Neural progenitor cell (in vitro differentiated cells): ENCODE measurements at regions not wholly inside any gene's neighbourhood (a gene's known extent, or its start where the extent isn't known, plus 50 kb on each side); places are given as distances from the start of the nearest gene placed in this dataset.

Experiments used
- DNase-seq: peaks from one replicate; pipeline ENCODE4 v3.0.0-alpha.2; 2016; ENCODE audit warnings: low spot score
- H2AFZ ChIP-seq: fragments of 200-600 bp; sonication (generic); replicated peaks from 2 replicates; pipeline ENCODE4 v1.6.1; 2016; ENCODE audit warnings: antibody characterized with exemption
- H3F3A ChIP-seq: fragments of 200-600 bp; sonication (generic); 2 replicates; pipeline ENCODE4 v1.6.1; 2016; ENCODE audit warnings: antibody characterized with exemption, low read depth
- H3K27ac ChIP-seq: fragments of 200-600 bp; sonication (generic); 2 replicates; pipeline ENCODE4 v1.5.1; 2016; ENCODE audit warnings: mild to moderate bottlenecking
- H3K27me3 ChIP-seq: fragments of 200-600 bp; sonication (generic); 2 replicates; pipeline ENCODE4 v1.6.1; 2016; ENCODE audit warnings: mild to moderate bottlenecking, moderate library complexity
- H3K36me3 ChIP-seq: fragments of 200-600 bp; sonication (generic); 2 replicates; pipeline ENCODE4 v1.5.1; 2016
- H3K4me1 ChIP-seq: fragments of 200-600 bp; sonication (generic); 2 replicates; pipeline ENCODE4 v1.6.1; 2016; ENCODE audit warnings: mixed run types
- H3K4me2 ChIP-seq: fragments of 200-600 bp; sonication (generic); 2 replicates; pipeline ENCODE4 v1.6.1; 2016
- H3K4me3 ChIP-seq: fragments of 200-600 bp; sonication (generic); 2 replicates; pipeline ENCODE4 v1.5.1; 2016
- H3K79me2 ChIP-seq: fragments of 200-600 bp; sonication (generic); 2 replicates; pipeline ENCODE4 v1.6.1; 2016; ENCODE audit warnings: low read depth
- H3K9ac ChIP-seq: fragments of 200-600 bp; sonication (generic); 2 replicates; pipeline ENCODE4 v1.6.1; 2016
- H3K9me3 ChIP-seq: fragments of 200-600 bp; sonication (generic); 2 replicates; pipeline ENCODE4 v1.5.1; 2016; ENCODE audit warnings: low read depth
- H4K20me1 ChIP-seq: fragments of 200-600 bp; sonication (generic); 2 replicates; pipeline ENCODE4 v1.6.1; 2016; ENCODE audit warnings: low read depth
- H3K27ac Mint-ChIP-seq: 3 replicates; pipeline ENCODE4 v1.8.0; 2021; ENCODE audit warnings: mixed read lengths
- H3K27me3 Mint-ChIP-seq: 2 replicates; pipeline ENCODE4 v1.8.0; 2022; ENCODE audit warnings: low read depth, mild to moderate bottlenecking, inconsistent platforms, moderate library complexity, mixed read lengths; ENCODE audit not compliant: insufficient read depth
- H3K36me3 Mint-ChIP-seq: 3 replicates; pipeline ENCODE4 v1.8.0; 2021; ENCODE audit warnings: mixed read lengths
- H3K4me1 Mint-ChIP-seq: 3 replicates; pipeline ENCODE4 v1.8.0; 2021; ENCODE audit warnings: mixed read lengths
- H3K4me3 Mint-ChIP-seq: 3 replicates; pipeline ENCODE4 v1.8.0; 2021; ENCODE audit warnings: mild to moderate bottlenecking, moderate library complexity, mixed read lengths
- H3K9me3 Mint-ChIP-seq: 3 replicates; pipeline ENCODE4 v1.8.0; 2020; ENCODE audit warnings: mixed read lengths
- CTCF ChIP-seq: fragments of 200-600 bp; sonication (generic); IDR thresholded peaks from 2 replicates; pipeline ENCODE4 v1.5.1; 2017; ENCODE audit warnings: antibody characterized with exemption, mild to moderate bottlenecking
- EZH2 ChIP-seq: fragments of 200-600 bp; sonication (generic); IDR thresholded peaks from 2 replicates; pipeline ENCODE4 v1.6.1; 2017; ENCODE audit warnings: antibody characterized with exemption, mild to moderate bottlenecking, moderate library complexity
- EZH2phosphoT487 ChIP-seq: fragments of 200-600 bp; sonication (generic); IDR thresholded peaks from 2 replicates; pipeline ENCODE4 v1.6.1; 2017; ENCODE audit warnings: antibody characterized with exemption

- Mint-ChIP-seq H3K4me1 (peaks cover 17% of the 10 kb centered on the region), H3K27me3 (peaks cover 3% of the 10 kb centered on the region), H3K9me3 (peaks cover 2% of the 10 kb centered on the region), H3K36me3 (no peaks in the 10 kb centered on the region), H3K4me3 (no peak overlapping the region), H3K27ac (peak overlapping the region; percentile 3)
- no peak overlapping the region for H3K9ac ChIP-seq
- H4K20me1 ChIP-seq: no peaks in the 10 kb centered on the region
- peaks cover 13% of the 10 kb centered on the region for H3K4me1 ChIP-seq
- DNase-seq: peak; percentile 15
- no peaks in the 10 kb centered on the region for H3K9me3 ChIP-seq
- H3K4me3 ChIP-seq: no peak overlapping the region
- no peaks in the 10 kb centered on the region for H3K36me3 ChIP-seq
- TF ChIP-seq CTCF (no peak), EZH2 (no peak), EZH2phosphoT487 (no peak)
- no peak overlapping the region for H2AFZ ChIP-seq
- no peaks in the 10 kb centered on the region for H3K79me2 ChIP-seq
- no peak overlapping the region for H3K27ac ChIP-seq
- H3K27me3 ChIP-seq: no peaks in the 10 kb centered on the region
- no peaks in the 10 kb centered on the region for H3F3A ChIP-seq
- H3K4me2 ChIP-seq: no peak overlapping the region
These were observed 143.6 kb upstream of the TMEM170B start for GRCh38 chr6:11393713-11394627.

- H3K79me2 ChIP-seq: no peaks in the 10 kb centered on the region
- Mint-ChIP-seq H3K4me1 (peaks cover 17% of the 10 kb centered on the region), H3K36me3 (no peaks in the 10 kb centered on the region), H3K27me3 (peaks cover 3% of the 10 kb centered on the region), H3K27ac (no peak overlapping the region), H3K9me3 (peaks cover 2% of the 10 kb centered on the region), H3K4me3 (no peak overlapping the region)
- TF ChIP-seq EZH2: no peak
- no peak overlapping the region for H3K9ac ChIP-seq
- H2AFZ ChIP-seq: peak overlapping the region; percentile 30
- no peak overlapping the region for H3K27ac ChIP-seq
- no peak for DNase-seq
- no peak overlapping the region for H3K4me3 ChIP-seq
- no peaks in the 10 kb centered on the region for H3K27me3 ChIP-seq
- no peaks in the 10 kb centered on the region for H3K36me3 ChIP-seq
- no peaks in the 10 kb centered on the region for H4K20me1 ChIP-seq
- H3K4me2 ChIP-seq: no peak overlapping the region
- peaks cover 13% of the 10 kb centered on the region for H3K4me1 ChIP-seq
- no peaks in the 10 kb centered on the region for H3K9me3 ChIP-seq
- no peaks in the 10 kb centered on the region for H3F3A ChIP-seq
These were observed 144.6 kb upstream of the TMEM170B start for GRCh38 chr6:11392778-11393507.

GRCh38 chr6:11391934-11392777, 145.4 kb upstream of the TMEM170B start:
- Histone ChIP-seq H4K20me1 (no peaks in the 10 kb centered on the region), H2AFZ (no peak overlapping the region), H3F3A (no peaks in the 10 kb centered on the region), H3K4me1 (peaks cover 13% of the 10 kb centered on the region), H3K9me3 (no peaks in the 10 kb centered on the region), H3K79me2 (no peaks in the 10 kb centered on the region), H3K36me3 (no peaks in the 10 kb centered on the region), H3K27ac (no peak overlapping the region), H3K4me3 (no peak overlapping the region), H3K27me3 (no peaks in the 10 kb centered on the region), H3K4me2 (no peak overlapping the region), H3K9ac (no peak overlapping the region)
- H3K36me3 Mint-ChIP-seq: no peaks in the 10 kb centered on the region
- TF ChIP-seq CTCF (no peak), EZH2phosphoT487 (no peak), EZH2 (no peak)
- peaks cover 17% of the 10 kb centered on the region for H3K4me1 Mint-ChIP-seq
- H3K9me3 Mint-ChIP-seq: peaks cover 2% of the 10 kb centered on the region
- H3K4me3 Mint-ChIP-seq: no peak overlapping the region
- DNase-seq: no peak
- H3K27ac Mint-ChIP-seq: no peak overlapping the region
- peaks cover 3% of the 10 kb centered on the region for H3K27me3 Mint-ChIP-seq
